Erythroblast (primary cell): ENCODE measurements at regions not wholly inside any gene's neighbourhood (a gene's known extent, or its start where the extent isn't known, plus 50 kb on each side); places are given as distances from the start of the nearest gene placed in this dataset.

Source experiments
- DNase-seq, 2 experiments: peaks; one replicate each; lab custom pipeline; 2025; lab: John Stamatoyannopoulos, UW
- GATA1 ChIP-seq: IDR thresholded peaks from 2 replicates; pipeline ENCODE4 v1.6.1; 2011; ENCODE audit warnings: low read depth, mild to moderate bottlenecking, control low read depth, low read length, moderate library complexity
- POLR2A ChIP-seq: IDR thresholded peaks from 2 replicates; pipeline ENCODE4 v1.6.1; 2011; ENCODE audit warnings: mild to moderate bottlenecking, low read length

DNA sequence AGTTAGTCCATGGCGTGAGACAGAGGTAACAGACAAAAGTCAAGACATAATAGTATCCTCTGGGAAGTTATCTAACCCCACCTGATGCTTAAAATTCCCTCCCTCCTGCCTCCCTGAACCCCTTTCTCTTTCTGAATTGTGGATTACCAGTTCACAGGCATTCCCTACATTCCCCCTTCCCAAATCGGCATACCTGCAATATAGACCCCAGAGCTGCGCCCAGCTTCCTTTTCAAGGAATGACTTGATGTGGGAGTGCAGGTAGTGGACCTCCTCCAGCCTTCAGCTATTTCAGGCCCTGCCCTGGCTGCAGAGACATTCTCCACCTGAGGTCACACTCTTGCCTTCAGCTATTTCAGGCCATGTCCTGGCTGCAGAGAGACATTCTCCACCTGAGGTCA is 111.1 kb upstream of the KLF7 start:
- TF ChIP-seq POLR2A, result no peak
- TF ChIP-seq GATA1, result no peak
- no peak for DNase-seq

- TF ChIP-seq POLR2A (no peak), GATA1 (no peak)
- DNase-seq, result no peak
These were observed 113.8 kb upstream of the KLF7 start for GRCh38 chr2:207279520-207279919.

DNA sequence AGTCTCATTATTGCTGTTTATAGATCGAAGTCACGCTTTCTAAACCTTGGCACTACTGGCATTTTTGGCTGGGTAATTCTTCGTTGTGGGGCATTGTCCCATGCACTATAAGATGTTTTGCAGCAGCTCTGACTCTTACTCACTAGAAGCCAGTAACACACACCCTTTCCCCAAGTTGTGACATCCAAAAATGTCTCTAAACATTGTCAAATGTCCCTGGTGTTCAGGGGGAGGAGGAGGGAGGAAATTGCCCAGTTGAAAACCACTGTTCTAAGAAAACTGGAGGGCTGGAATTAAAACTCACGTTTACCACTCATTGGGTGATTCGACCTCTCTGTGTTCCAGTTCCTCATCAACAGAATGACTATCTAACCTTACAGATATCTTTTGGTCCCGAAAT is 115.7 kb upstream of the KLF7 start:
- no peak for TF ChIP-seq GATA1
- no peak for DNase-seq

GRCh38 chr2:207282916-207283315 is 117.2 kb upstream of the KLF7 start:
- TF ChIP-seq GATA1 (no peak), POLR2A (no peak)

DNA sequence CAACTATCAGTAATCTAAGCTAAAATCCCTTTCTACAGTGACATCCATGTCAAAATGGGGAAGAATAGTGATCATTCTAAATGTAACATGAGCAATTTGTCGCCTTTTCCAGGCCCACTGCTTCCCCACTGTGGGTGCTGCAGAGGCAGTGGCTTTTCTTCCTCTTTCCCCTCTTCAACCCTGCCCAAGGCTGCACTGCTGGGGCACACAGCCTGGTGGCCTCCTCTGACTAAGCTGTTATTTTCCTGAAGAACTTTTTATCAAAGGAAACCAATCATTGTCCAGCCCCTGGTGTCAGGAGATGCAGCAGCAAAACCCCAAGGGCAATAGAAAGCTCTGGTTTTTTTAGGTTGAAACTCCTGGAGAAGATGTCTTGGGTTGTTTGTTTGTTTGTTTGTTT is 117.6 kb upstream of the KLF7 start:
- peak; percentile 20 to 37 for DNase-seq
- TF ChIP-seq GATA1, result no peak
- TF ChIP-seq POLR2A, result no peak

More at GRCh38 chr2:207282916-207283315, 117.2 kb upstream of the KLF7 start:
- DNase-seq, result peak in 1 of 2 experiments; percentile 27

GRCh38 chr2:207284556-207285472 is 119.1 kb upstream of the KLF7 start:
- TF ChIP-seq GATA1 (no peak), POLR2A (no peak)
- no peak for DNase-seq

DNA sequence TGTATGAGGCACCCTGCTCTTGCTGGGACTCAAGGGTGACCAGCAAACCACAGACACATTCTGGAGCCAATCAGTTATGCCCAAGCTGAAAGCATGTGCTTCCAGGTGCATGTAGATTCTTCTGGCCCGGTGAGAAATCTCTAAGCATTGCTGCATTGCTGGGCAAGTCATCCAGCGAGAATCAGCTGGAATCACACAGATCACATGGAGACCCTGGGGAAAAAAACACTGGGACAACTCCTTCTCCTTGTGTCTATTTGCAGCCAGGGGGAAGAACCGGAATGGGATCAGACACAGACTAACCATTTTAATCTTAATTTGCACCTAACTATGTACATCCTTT is 119.7 kb upstream of the KLF7 start:
- DNase-seq, result no peak
- no peak for TF ChIP-seq GATA1
- no peak for TF ChIP-seq POLR2A

DNA sequence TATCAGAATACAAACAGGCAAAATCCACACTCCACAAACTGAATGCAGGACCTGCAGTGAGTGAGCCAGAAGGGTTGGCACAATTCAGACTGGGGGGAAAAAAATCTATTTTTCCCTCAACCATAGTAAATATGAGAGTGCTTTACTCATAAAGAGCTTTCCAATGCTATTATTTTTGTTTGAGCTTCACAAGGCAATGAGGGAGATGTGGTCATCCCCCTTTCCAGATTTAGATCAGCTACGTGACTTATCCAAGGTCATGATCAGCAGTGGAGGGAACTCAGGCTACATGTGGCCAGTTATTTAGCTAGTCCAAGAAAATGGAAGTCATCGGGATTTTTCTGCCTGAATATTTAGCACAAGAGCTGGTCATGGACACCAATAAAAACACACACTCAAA is 120.4 kb upstream of the KLF7 start:
- no peak for DNase-seq
- TF ChIP-seq POLR2A, result no peak
- TF ChIP-seq GATA1, result no peak

GRCh38 chr2:207288628-207289027 is 122.9 kb upstream of the KLF7 start:
- DNase-seq, result no peak
- TF ChIP-seq GATA1, result no peak
- no peak for TF ChIP-seq POLR2A

DNA sequence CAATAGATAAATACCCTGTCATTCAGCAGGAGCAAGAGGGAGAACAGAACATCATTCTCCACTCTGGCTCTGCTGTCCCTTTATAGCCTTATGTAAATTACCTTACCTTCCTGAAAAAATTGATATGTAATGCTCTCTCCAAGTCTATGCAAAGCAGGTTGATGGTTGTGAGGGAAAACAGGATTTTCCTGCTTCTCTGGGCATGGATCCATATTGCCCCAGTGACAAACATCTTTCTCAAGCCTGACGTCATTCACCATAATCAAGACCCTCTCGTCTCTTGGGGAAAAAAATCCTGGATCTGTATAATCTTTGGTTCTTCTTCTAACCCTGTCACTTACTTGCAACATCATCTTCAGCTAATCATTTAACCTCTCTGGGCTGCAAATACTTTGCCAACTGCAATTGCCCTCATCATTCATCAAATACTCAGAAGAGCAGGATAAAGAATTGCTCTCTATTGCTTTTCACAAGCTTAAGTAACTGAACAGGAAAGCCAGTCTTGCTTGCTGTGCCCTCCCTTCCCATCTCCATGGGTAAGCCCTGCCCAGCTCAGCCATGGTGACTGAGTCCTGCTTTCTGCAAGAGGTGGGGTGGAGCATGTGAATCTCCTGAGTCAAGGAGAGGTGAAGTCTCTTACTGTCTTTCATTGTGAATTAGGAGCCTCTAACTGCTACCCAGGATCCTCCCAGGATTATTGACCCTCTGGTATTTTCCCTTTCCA is 123.7 kb upstream of the KLF7 start:
- TF ChIP-seq POLR2A (no peak), GATA1 (no peak)
- no peak for DNase-seq

GRCh38 chr2:207290833-207291624 is 125.3 kb upstream of the KLF7 start:
- DNase-seq, result no peak
- TF ChIP-seq POLR2A (no peak), GATA1 (no peak)

- DNase-seq, result no peak
- TF ChIP-seq POLR2A, result no peak
- TF ChIP-seq GATA1, result no peak
These were observed 126.0 kb upstream of the KLF7 start for GRCh38 chr2:207291625-207292252.

DNA sequence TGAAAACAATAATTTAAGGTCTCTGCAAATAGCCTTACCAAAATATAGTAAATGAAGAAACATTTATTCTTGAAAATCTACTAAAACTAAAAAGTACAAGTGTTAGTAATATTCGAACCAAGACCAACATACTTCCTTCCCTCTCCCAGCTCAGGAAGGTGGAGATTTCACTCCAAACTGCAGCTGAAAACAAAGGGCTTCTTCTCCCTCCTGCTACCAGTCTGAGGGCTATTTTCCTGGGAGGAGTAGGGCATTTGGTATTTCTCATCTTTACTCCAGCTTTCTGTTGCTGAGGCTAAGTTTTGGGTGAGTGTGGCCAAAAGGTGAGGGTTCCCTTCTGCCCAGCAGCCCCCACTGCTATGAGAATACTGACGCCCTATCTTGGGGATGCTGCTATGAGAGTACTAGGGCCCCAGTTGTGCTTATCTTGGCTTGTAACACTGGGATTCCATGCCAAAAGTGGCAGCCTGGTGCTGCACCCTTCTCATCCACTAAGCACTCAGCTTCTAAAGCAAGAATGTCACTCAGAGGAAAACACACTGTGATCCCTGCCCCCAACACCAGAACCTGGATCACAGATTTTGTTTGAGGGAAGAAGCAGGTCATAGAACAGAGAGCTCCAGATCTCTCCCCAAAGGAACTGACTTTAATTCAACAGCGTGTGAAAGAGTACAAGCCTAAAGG is 130.7 kb upstream of the KLF7 start:
- no peak for DNase-seq
- TF ChIP-seq POLR2A (no peak), GATA1 (no peak)
